ENCODE measurements at regions not wholly inside any gene's neighbourhood (a gene's known extent, or its start where the extent isn't known, plus 50 kb on each side); places are given as distances from the start of the nearest gene placed in this dataset.

- no peak for DNase-seq
Observed at GRCh38 chr2:145168091-145168490, 648.2 kb upstream of the ZEB2 start.

- no peak for DNase-seq
Observed at GRCh38 chr2:145166731-145167302, 646.9 kb upstream of the ZEB2 start.

- no peak for DNase-seq
Observed at GRCh38 chr2:145161656-145162055, 641.7 kb upstream of the ZEB2 start.

GRCh38 chr2:145160855-145161254, 640.9 kb upstream of the ZEB2 start:
- DNase-seq: no peak

- no peak for DNase-seq
Observed at GRCh38 chr2:145159676-145160075, 639.8 kb upstream of the ZEB2 start.

GRCh38 chr2:145157741-145158591, 638.0 kb upstream of the ZEB2 start:
- no peak for DNase-seq

GRCh38 chr2:145157036-145157675, 637.2 kb upstream of the ZEB2 start:
- DNase-seq: no peak

GRCh38 chr2:145156199-145156598, 636.3 kb upstream of the ZEB2 start:
- no peak for DNase-seq

GRCh38 chr2:145155196-145155595, 635.3 kb upstream of the ZEB2 start:
- DNase-seq: no peak

- no peak for DNase-seq
Observed at GRCh38 chr2:145154731-145155130, 634.8 kb upstream of the ZEB2 start.

GRCh38 chr2:145146691-145147090, 626.8 kb upstream of the ZEB2 start:
- DNase-seq: no peak

- no peak for DNase-seq
Observed at GRCh38 chr2:145144131-145144728, 624.3 kb upstream of the ZEB2 start.

- no peak for DNase-seq
Observed at GRCh38 chr2:145141981-145142380, 622.1 kb upstream of the ZEB2 start.

- DNase-seq: no peak
Observed at GRCh38 chr2:145140658-145141057, 620.7 kb upstream of the ZEB2 start.

GRCh38 chr2:145138626-145139025, 618.7 kb upstream of the ZEB2 start:
- DNase-seq: no peak

- DNase-seq: no peak
Observed at GRCh38 chr2:145137901-145138300, 618.0 kb upstream of the ZEB2 start.

GRCh38 chr2:145137211-145137610, 617.3 kb upstream of the ZEB2 start:
- no peak for DNase-seq

GRCh38 chr2:145136702-145137101, 616.8 kb upstream of the ZEB2 start:
- DNase-seq: no peak

GRCh38 chr2:145126146-145126545, 606.2 kb upstream of the ZEB2 start:
- DNase-seq: no peak

- no peak for DNase-seq
Observed at GRCh38 chr2:145124085-145124484, 604.2 kb upstream of the ZEB2 start.

GRCh38 chr2:145123606-145124005, 603.7 kb upstream of the ZEB2 start:
- DNase-seq: no peak

- no peak for DNase-seq
Observed at GRCh38 chr2:145119225-145119624, 599.3 kb upstream of the ZEB2 start.

GRCh38 chr2:145116834-145117725, 597.2 kb upstream of the ZEB2 start:
- no peak for DNase-seq
